Ovary (tissue), 7 donors: ENCODE measurements at regions not wholly inside any gene's neighbourhood (a gene's known extent, or its start where the extent isn't known, plus 50 kb on each side); places are given as distances from the start of the nearest gene placed in this dataset.
"Not testable (repeated sequence)": the region's sequence is repeated elsewhere in the genome, so short reads cannot be mapped to it uniquely, and the experiment has no call there.

Experiments used
- DNase-seq, 5 donors: peaks; one replicate each; pipeline ENCODE4 v3.0.0-alpha.2; 2019 to 2020
- H3K27ac ChIP-seq, 2 donors: fragments of 200-600 bp; one replicate each; pipeline versions ENCODE4 v1.5.1 to v1.8.0; 2019 to 2022
- H3K27me3 ChIP-seq: fragments of 200-600 bp; one replicate; pipeline ENCODE4 v1.8.0; 2022
- H3K36me3 ChIP-seq: fragments of 200-600 bp; sonication (generic); one replicate; pipeline ENCODE4 v1.5.1; 2019
- H3K4me1 ChIP-seq: one replicate; pipeline ENCODE4 v1.8.1; 2013; ENCODE audit warnings: mild to moderate bottlenecking, moderate library complexity; ENCODE audit not compliant: insufficient read depth
- H3K4me3 ChIP-seq: fragments of 200-600 bp; sonication (generic); one replicate; pipeline ENCODE4 v1.5.1; 2017
- H3K9me3 ChIP-seq, 2 donors: fragments of 200-600 bp in 1 of 2; sonication (generic) in 1 of 2; one replicate each; pipeline versions ENCODE4 v1.5.1 to v1.8.1; 2013 to 2019; ENCODE audit warnings: mild to moderate bottlenecking in 1 of 2, moderate library complexity in 1 of 2
- EP300 ChIP-seq: sonication (generic); formaldehyde crosslinking; IDR thresholded peaks from one replicate; pipeline ENCODE4 v1.6.1; 2017; ENCODE audit warnings: antibody characterized with exemption
- POLR2A ChIP-seq: fragments of 450-650 bp; IDR thresholded peaks from one replicate; pipeline ENCODE4 v1.6.1; 2017; ENCODE audit warnings: antibody characterized with exemption, mild to moderate bottlenecking, moderate library complexity
- WGBS, 3 donors: extraction: QIAGEN DNeasy Blood & Tissue Kit in 1 of 3; methylation state at CpG; one replicate each; pipeline versions ENCODE4 v1.1.5 to v1.1.7; 2013 to 2017; 5-methylcytosine and 5-hydroxymethylcytosine counted together
- intact Hi-C, 4 donors: fragments of 100-400 bp; cut with DNase I; formaldehyde crosslinking; loops; one replicate each; pipeline versions ENCODE4 v1.11.0 to v1.15.1; 2022 to 2023
- TF ChIP-seq, protein P1 (sequence below), 3 donors: fragments of 450-650 bp in 2 of 3; fragments of 200-600 bp in 1 of 3; IDR thresholded peaks; one replicate each; pipeline versions ENCODE4 v1.5.1 to v1.8.0; 2016 to 2022; ENCODE audit warnings: antibody characterized with exemption in 3 of 3, mild to moderate bottlenecking in 1 of 3
- donor health status: DM: no; HTN: no; CAD: no; lungs with moderate emphysema.
- donor health status: DM: no; HTN: no; CAD: no.
- donor health status: Bipolar disorder and iron deficiency.
- donor health status: DM: no; HTN: no; CAD: no.
- donor health status: DM: yes; HTN: yes; CAD: no.

DNA sequence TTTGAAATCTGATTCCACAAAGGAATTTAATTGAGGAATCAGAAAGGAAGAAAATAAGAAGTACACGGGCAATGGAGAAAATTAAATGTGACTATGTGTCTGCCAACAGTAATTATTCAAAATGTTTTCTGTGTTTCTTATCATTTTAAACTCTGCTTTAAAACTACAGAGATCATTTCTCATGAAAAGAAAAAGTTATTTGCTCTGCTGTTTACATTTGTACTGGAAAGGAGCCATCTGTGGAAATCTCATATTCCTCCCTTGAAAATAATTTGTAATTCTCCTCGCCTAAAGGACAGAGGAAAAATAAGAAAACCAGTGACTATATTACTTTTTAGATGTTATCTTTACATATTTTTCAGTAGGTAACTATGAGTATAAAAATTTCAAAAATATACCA is 181.9 kb upstream of the MEIS1 start:
- intact Hi-C loops, result no loop called here
- no peak for DNase-seq
- H3K27me3 ChIP-seq, result no peaks in the 10 kb centered on the region
- no peaks in the 10 kb centered on the region for H3K9me3 ChIP-seq
- no peaks in the 10 kb centered on the region for H3K36me3 ChIP-seq
- no peak overlapping the region for H3K27ac ChIP-seq
- WGBS, 3 donors, result 7 to 11% (median 7%) methylated on average over 2 of the region's 2 CpGs
- TF ChIP-seq, protein P1, sequence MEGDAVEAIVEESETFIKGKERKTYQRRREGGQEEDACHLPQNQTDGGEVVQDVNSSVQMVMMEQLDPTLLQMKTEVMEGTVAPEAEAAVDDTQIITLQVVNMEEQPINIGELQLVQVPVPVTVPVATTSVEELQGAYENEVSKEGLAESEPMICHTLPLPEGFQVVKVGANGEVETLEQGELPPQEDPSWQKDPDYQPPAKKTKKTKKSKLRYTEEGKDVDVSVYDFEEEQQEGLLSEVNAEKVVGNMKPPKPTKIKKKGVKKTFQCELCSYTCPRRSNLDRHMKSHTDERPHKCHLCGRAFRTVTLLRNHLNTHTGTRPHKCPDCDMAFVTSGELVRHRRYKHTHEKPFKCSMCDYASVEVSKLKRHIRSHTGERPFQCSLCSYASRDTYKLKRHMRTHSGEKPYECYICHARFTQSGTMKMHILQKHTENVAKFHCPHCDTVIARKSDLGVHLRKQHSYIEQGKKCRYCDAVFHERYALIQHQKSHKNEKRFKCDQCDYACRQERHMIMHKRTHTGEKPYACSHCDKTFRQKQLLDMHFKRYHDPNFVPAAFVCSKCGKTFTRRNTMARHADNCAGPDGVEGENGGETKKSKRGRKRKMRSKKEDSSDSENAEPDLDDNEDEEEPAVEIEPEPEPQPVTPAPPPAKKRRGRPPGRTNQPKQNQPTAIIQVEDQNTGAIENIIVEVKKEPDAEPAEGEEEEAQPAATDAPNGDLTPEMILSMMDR (IDR thresholded peaks at IDR 0.05), result no peak
- TF ChIP-seq POLR2A (no peak), EP300 (no peak)
- H3K4me1 ChIP-seq, result peaks cover 4% of the 10 kb centered on the region
- no peak overlapping the region for H3K4me3 ChIP-seq

DNA sequence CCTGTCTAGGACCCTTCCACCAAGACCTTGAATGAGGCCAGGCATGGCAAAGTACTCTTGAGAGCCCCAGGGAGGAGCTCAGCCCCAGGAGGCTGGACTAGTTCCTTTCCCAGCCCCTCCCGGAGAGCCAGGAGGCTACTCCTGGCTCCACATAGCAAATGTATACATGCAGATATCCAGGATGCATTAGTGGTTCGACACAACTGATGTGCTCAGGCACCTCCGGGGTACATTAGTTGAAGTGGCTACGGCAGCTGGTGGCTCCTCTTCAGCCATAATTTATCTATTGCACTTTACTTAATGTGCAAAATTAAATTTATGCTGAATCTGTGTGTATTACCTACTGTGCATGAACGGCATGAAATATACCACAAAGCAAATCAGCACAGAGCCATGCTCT is 182.8 kb upstream of the MEIS1 start:
- intact Hi-C loops, result no loop called here
- no peak for TF ChIP-seq EP300
- Histone ChIP-seq H3K4me3 (no peak overlapping the region), H3K27me3 (no peaks in the 10 kb centered on the region), H3K9me3 (no peaks in the 10 kb centered on the region), H3K36me3 (no peaks in the 10 kb centered on the region), H3K4me1 (peaks cover 4% of the 10 kb centered on the region), H3K27ac (no peak overlapping the region)
- DNase-seq, result no peak
- WGBS, 3 donors, result 88 to 89% (median 89%) methylated on average over 5 of the region's 5 CpGs

DNA sequence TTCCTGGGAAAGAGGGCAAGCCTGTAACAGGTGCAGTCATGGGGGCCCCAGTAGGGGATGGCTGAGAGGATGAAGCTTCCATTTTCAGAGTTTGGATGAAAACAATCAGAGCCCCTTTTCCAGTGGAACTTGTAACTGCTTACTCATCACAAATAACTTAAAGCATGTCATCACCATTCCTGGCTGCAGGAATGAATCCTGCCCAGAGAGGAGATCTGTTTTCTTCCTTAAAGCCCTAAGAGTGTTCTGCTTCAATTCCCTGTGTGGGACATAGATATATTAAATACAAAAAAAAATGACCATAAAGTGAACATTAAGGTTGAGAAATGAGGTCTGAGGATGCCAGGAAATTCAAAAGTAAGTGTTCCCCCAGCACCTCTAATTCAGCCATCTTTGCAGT is 183.4 kb upstream of the MEIS1 start:
- intact Hi-C loops, result no loop called here
- DNase-seq, result no peak
- Histone ChIP-seq H3K4me3 (no peak overlapping the region), H3K4me1 (peaks cover 4% of the 10 kb centered on the region), H3K36me3 (no peaks in the 10 kb centered on the region), H3K27me3 (no peaks in the 10 kb centered on the region), H3K9me3 (no peaks in the 10 kb centered on the region), H3K27ac (no peak overlapping the region)
- TF ChIP-seq EP300, result no peak
- TF ChIP-seq, protein P1 (IDR thresholded peaks at IDR 0.05), result no peak
- no peak for TF ChIP-seq POLR2A

DNA sequence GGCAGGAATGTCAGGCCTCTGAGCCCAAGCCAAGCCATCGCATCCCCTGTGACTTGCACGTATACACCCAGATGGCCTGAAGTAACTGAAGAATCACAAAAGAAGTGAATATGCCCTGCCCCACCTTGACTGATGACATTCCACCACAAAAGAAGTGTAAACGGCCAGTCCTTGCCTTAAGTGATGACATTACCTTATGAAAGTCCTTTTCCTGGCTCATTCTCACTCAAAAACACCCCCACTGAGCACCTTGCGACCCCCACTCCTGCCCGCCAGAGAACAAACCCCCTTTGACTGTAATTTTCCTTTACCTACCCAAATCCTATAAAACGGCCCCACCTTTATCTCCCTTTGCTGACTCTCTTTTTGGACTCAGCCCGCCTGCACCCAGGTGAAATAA is 185.8 kb upstream of the MEIS1 start:
- H3K36me3 ChIP-seq, DNase-seq, H3K4me1 ChIP-seq, H3K9me3 ChIP-seq, intact Hi-C loops, H3K27me3 ChIP-seq, H3K27ac ChIP-seq, H3K4me3 ChIP-seq: not testable (repeated sequence)
- 87 to 94% (median 88%) methylated on average over 5 to 7 of the region's 7 CpGs for WGBS, 3 donors

DNA sequence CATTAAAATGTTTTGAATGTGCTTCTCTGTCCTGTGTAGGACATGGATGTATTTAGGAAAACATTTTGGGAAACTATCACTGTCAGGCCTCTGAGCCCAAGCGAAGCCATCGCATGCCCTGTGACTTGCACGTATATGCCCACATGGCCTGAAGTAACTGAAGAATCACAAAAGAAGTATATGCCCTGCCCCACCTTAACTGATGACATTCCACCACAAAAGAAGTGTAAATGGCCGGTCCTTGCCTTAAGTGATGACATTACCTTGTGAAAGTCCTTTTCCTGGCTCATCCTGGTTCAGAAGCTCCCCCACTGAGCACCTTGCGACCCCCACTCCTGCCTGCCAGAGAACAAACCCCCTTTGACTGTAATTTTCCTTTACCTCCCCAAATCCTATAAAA is 191.1 kb upstream of the MEIS1 start:
- 96 to 99% (median 97%) methylated on average over 5 of the region's 5 CpGs for WGBS, 3 donors

DNA sequence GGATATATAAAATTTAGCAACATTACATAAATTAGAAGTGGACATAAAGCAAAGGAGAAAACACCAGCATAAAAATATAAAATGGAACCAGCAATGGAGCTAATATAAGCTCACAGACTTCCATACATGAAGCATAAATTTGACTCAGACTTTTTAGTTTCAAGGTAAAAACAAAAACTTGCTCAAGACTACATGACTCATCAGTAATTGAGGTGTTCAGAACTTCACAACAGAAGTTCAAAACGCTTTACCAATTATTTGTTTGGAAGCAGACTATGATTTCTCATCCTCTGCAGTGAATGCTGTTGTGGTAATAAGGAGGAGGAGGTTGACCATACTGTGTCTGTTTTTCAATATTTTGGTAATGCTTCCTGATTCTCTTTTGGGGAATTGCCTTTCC is 192.0 kb upstream of the MEIS1 start:
- DNase-seq, H3K27me3 ChIP-seq, H3K27ac ChIP-seq, H3K4me1 ChIP-seq, H3K4me3 ChIP-seq, H3K36me3 ChIP-seq, H3K9me3 ChIP-seq: not testable (repeated sequence)
- WGBS, 3 donors, result 24 to 33% (median 31%) methylated on average over 1 of the region's 1 CpG
- intact Hi-C loops, result loop anchor here in 1 of 4 donors (5.0 kb wide), 1 partner anchor 424 kb away; no protein-coding TSS in a partner anchor

More for the DNA sequence above, 191.1 kb upstream of the MEIS1 start:
- not testable (repeated sequence) for H3K36me3 ChIP-seq, DNase-seq, H3K27ac ChIP-seq, H3K9me3 ChIP-seq, H3K4me3 ChIP-seq, H3K27me3 ChIP-seq, H3K4me1 ChIP-seq
- intact Hi-C loops, result loop anchor here in 1 of 4 donors (5.0 kb wide), 1 partner anchor 423 kb away; no protein-coding TSS in a partner anchor
